ENCODE measurements at regions not wholly inside any gene's neighbourhood (a gene's known extent, or its start where the extent isn't known, plus 50 kb on each side); places are given as distances from the start of the nearest gene placed in this dataset.
"Not testable (repeated sequence)": the region's sequence is repeated elsewhere in the genome, so short reads cannot be mapped to it uniquely, and the experiment has no call there.

GRCh38 chr1:178039891-178040290, 54.0 kb upstream of the RASAL2 start:
- TF ChIP-seq CTCF (IDR thresholded peaks at IDR 0.05; ENCODE audit: insufficient read depth, missing control alignments): no peak
- DNase-seq (ENCODE audit: insufficient read length, low spot score) (no peak), FAIRE-seq (no peak)

GRCh38 chr1:178043940-178044339, 50.0 kb upstream of the RASAL2 start:
- DNase-seq (ENCODE audit: insufficient read length, low spot score); FAIRE-seq: not testable (repeated sequence)
